HG03060 (cell line): ENCODE measurements at regions not wholly inside any gene's neighbourhood (a gene's known extent, or its start where the extent isn't known, plus 50 kb on each side); places are given as distances from the start of the nearest gene placed in this dataset.
"Not testable (repeated sequence)": the region's sequence is repeated elsewhere in the genome, so short reads cannot be mapped to it uniquely, and the experiment has no call there.

Source experiments
- ATAC-seq: cut with Tn5 transposase; IDR thresholded peaks from one replicate; pipeline ENCODE4 v1.9.1; 2021; ENCODE audit warnings: low read depth, moderate number of reproducible peaks; ENCODE audit not compliant: unreplicated experiment

GRCh38 chr2:210730672-210731071, 174.3 kb downstream of the CPS1 start:
- no peak for ATAC-seq

- ATAC-seq = not testable (repeated sequence)
These were observed 190.4 kb downstream of the CPS1 start for GRCh38 chr2:210746826-210747225.

- ATAC-seq = no peak
These were observed 196.1 kb downstream of the CPS1 start for GRCh38 chr2:210752532-210752931.

- ATAC-seq = no peak
These were observed 197.0 kb downstream of the CPS1 start for GRCh38 chr2:210753386-210753785.

- ATAC-seq = no peak
These were observed 200.5 kb downstream of the CPS1 start for GRCh38 chr2:210756855-210757254.

- no peak for ATAC-seq
These were observed 206.5 kb downstream of the CPS1 start for GRCh38 chr2:210762604-210763588.

GRCh38 chr2:210768329-210768910, 212.0 kb downstream of the CPS1 start:
- no peak for ATAC-seq

GRCh38 chr2:210776756-210777155, 220.4 kb downstream of the CPS1 start:
- ATAC-seq = no peak

GRCh38 chr2:210782222-210782621, 225.8 kb downstream of the CPS1 start:
- ATAC-seq = no peak

GRCh38 chr2:210787831-210788230, 231.4 kb downstream of the CPS1 start:
- not testable (repeated sequence) for ATAC-seq

- ATAC-seq = no peak
These were observed 235.6 kb downstream of the CPS1 start for GRCh38 chr2:210792000-210792399.

GRCh38 chr2:210795506-210795905, 239.1 kb downstream of the CPS1 start:
- no peak for ATAC-seq

- no peak for ATAC-seq
These were observed 241.8 kb downstream of the CPS1 start for GRCh38 chr2:210798180-210798579.

GRCh38 chr2:210814251-210815025, 258.0 kb downstream of the CPS1 start:
- no peak for ATAC-seq

GRCh38 chr2:210816769-210817168, 260.4 kb downstream of the CPS1 start:
- ATAC-seq = no peak

- no peak for ATAC-seq
These were observed 262.1 kb downstream of the CPS1 start for GRCh38 chr2:210818473-210818872.

- no peak for ATAC-seq
These were observed 277.0 kb downstream of the CPS1 start for GRCh38 chr2:210833403-210833802.

- no peak for ATAC-seq
These were observed 282.6 kb downstream of the CPS1 start for GRCh38 chr2:210839034-210839433.

GRCh38 chr2:210839450-210839849, 283.1 kb downstream of the CPS1 start:
- no peak for ATAC-seq

- ATAC-seq = no peak
These were observed 286.5 kb downstream of the CPS1 start for GRCh38 chr2:210842896-210843295.

- ATAC-seq = no peak
These were observed 287.6 kb downstream of the CPS1 start for GRCh38 chr2:210844016-210844415.
